GM23248 (cell line): ENCODE measurements at regions not wholly inside any gene's neighbourhood (a gene's known extent, or its start where the extent isn't known, plus 50 kb on each side); places are given as distances from the start of the nearest gene placed in this dataset.

ENCODE experiments used
- EZH2 ChIP-seq: fragments of 200-600 bp; sonication (generic); IDR thresholded peaks from 2 replicates; pipeline ENCODE4 v1.6.1; 2018; ENCODE audit warnings: antibody characterized with exemption, mild to moderate bottlenecking; ENCODE audit not compliant: insufficient read depth, poor library complexity, severe bottlenecking
- EZH2phosphoT487 ChIP-seq: fragments of 200-600 bp; sonication (generic); IDR thresholded peaks from 2 replicates; pipeline ENCODE4 v1.6.1; 2018; ENCODE audit warnings: antibody characterized with exemption, moderate library complexity, mild to moderate bottlenecking, low read depth; ENCODE audit not compliant: insufficient read depth

GRCh38 chrY:20444170-20444569, 131.4 kb upstream of the EIF1AY start:
- no peak for TF ChIP-seq EZH2
- no peak for TF ChIP-seq EZH2phosphoT487
